GM23338 (cell line): ENCODE measurements at regions not wholly inside any gene's neighbourhood (a gene's known extent, or its start where the extent isn't known, plus 50 kb on each side); places are given as distances from the start of the nearest gene placed in this dataset.

Experiments
- ATAC-seq: fragments of 200-7000 bp; cut with Tn5 transposase; 3 replicates; pipeline ENCODE4 v1.9.1; 2020
- DNase-seq: peaks from one replicate; pipeline ENCODE4 v3.0.0-alpha.2; 2015; ENCODE audit warnings: low spot score
- H2AFZ ChIP-seq: fragments of 200-600 bp; sonication (generic); 2 replicates; pipeline ENCODE4 v1.8.0; 2016; ENCODE audit warnings: antibody characterized with exemption, mild to moderate bottlenecking, moderate library complexity
- H3F3A ChIP-seq: fragments of 200-600 bp; sonication (generic); replicated peaks from 2 replicates; pipeline ENCODE4 v1.8.0; 2017; ENCODE audit warnings: antibody characterized with exemption, mixed run types, low read depth
- H3K27ac ChIP-seq: fragments of 200-600 bp; sonication (generic); 2 replicates; pipeline ENCODE4 v1.6.1; 2016; ENCODE audit warnings: low read depth
- H3K27me3 ChIP-seq: fragments of 200-600 bp; sonication (generic); 2 replicates; pipeline ENCODE4 v1.8.0; 2016; ENCODE audit warnings: mild to moderate bottlenecking, mixed run types, moderate library complexity; ENCODE audit not compliant: insufficient read depth
- H3K36me3 ChIP-seq: fragments of 200-600 bp; sonication (generic); 2 replicates; pipeline ENCODE4 v1.8.0; 2016; ENCODE audit warnings: mild to moderate bottlenecking; ENCODE audit not compliant: insufficient read depth
- H3K4me1 ChIP-seq: fragments of 200-600 bp; sonication (generic); 2 replicates; pipeline ENCODE4 v1.8.0; 2016; ENCODE audit warnings: mild to moderate bottlenecking, moderate library complexity; ENCODE audit not compliant: insufficient read depth
- H3K4me2 ChIP-seq: fragments of 200-600 bp; sonication (generic); 2 replicates; pipeline ENCODE4 v1.7.1; 2017; ENCODE audit warnings: mixed run types
- H3K4me3 ChIP-seq: fragments of 200-600 bp; sonication (generic); 2 replicates; pipeline ENCODE4 v1.6.1; 2016; ENCODE audit warnings: mixed run types
- H3K79me2 ChIP-seq: fragments of 200-600 bp; sonication (generic); replicated peaks from 2 replicates; pipeline ENCODE4 v1.8.0; 2017; ENCODE audit warnings: mild to moderate bottlenecking; ENCODE audit not compliant: insufficient read depth
- H3K9me2 ChIP-seq: fragments of 200-600 bp; sonication (generic); 2 replicates; pipeline ENCODE4 v1.8.0; 2017; ENCODE audit not compliant: insufficient read depth
- H4K20me1 ChIP-seq: fragments of 200-600 bp; sonication (generic); replicated peaks from 2 replicates; pipeline ENCODE4 v1.8.0; 2017; ENCODE audit warnings: mild to moderate bottlenecking; ENCODE audit not compliant: insufficient read depth
- H3K27ac Mint-ChIP-seq: 2 replicates; pipeline ENCODE4 v1.8.0; 2020; ENCODE audit warnings: inconsistent platforms, mild to moderate bottlenecking, moderate library complexity, mixed read lengths
- H3K27me3 Mint-ChIP-seq: 3 replicates; pipeline ENCODE4 v1.8.0; 2022; ENCODE audit warnings: low read depth, mild to moderate bottlenecking, moderate library complexity, mixed read lengths, inconsistent platforms; ENCODE audit not compliant: insufficient read depth, poor library complexity
- H3K36me3 Mint-ChIP-seq: 3 replicates; pipeline ENCODE4 v1.8.0; 2021; ENCODE audit warnings: low read depth, mild to moderate bottlenecking, inconsistent platforms, moderate library complexity, mixed read lengths
- H3K4me1 Mint-ChIP-seq: 3 replicates; pipeline ENCODE4 v1.8.0; 2020; ENCODE audit warnings: mild to moderate bottlenecking, inconsistent platforms, mixed read lengths
- H3K4me3 Mint-ChIP-seq: 3 replicates; pipeline ENCODE4 v1.8.0; 2021; ENCODE audit warnings: moderate library complexity, mild to moderate bottlenecking, inconsistent platforms, mixed read lengths
- H3K9me3 Mint-ChIP-seq: 3 replicates; pipeline ENCODE4 v1.8.0; 2020; ENCODE audit warnings: moderate library complexity, mild to moderate bottlenecking, inconsistent platforms, mixed read lengths
- CTCF ChIP-seq, 2 experiments: fragments of 200-600 bp in 1 of 2; sonication (generic) in 1 of 2; conservative IDR thresholded peaks; 2 replicates each; pipeline versions ENCODE4 v1.5.1 to v1.6.1; 2016 to 2017; ENCODE audit warnings: antibody characterized with exemption in 2 of 2, low read depth in 2 of 2, mild to moderate bottlenecking in 2 of 2, moderate library complexity in 1 of 2
- EZH2 ChIP-seq: fragments of 200-600 bp; sonication (generic); IDR thresholded peaks from one replicate; pipeline ENCODE4 v1.8.0; 2017; ENCODE audit warnings: antibody characterized with exemption, mild to moderate bottlenecking, low read depth; ENCODE audit not compliant: unreplicated experiment
- EZH2phosphoT487 ChIP-seq: fragments of 200-600 bp; sonication (generic); IDR thresholded peaks from one replicate; pipeline ENCODE4 v1.8.1; 2018; ENCODE audit warnings: antibody characterized with exemption; ENCODE audit not compliant: unreplicated experiment
- JUNB ChIP-seq: IDR thresholded peaks from one replicate; pipeline ENCODE4 v1.6.1; 2016; ENCODE audit warnings: antibody characterized with exemption; ENCODE audit not compliant: unreplicated experiment
- NANOG ChIP-seq: IDR thresholded peaks from 2 replicates; pipeline ENCODE4 v1.6.1; 2016; ENCODE audit warnings: antibody characterized with exemption, borderline replicate concordance
- POLR2AphosphoS5 ChIP-seq: IDR thresholded peaks from 2 replicates; pipeline ENCODE4 v1.6.1; 2016; ENCODE audit warnings: antibody characterized with exemption, low read depth
- REST ChIP-seq: IDR thresholded peaks from one replicate; pipeline ENCODE4 v1.6.1; 2018; ENCODE audit warnings: antibody characterized with exemption; ENCODE audit not compliant: unreplicated experiment
- STAT1 ChIP-seq: IDR thresholded peaks from one replicate; pipeline ENCODE4 v1.6.1; 2016; ENCODE audit warnings: antibody characterized with exemption; ENCODE audit not compliant: unreplicated experiment
- ZNF331 ChIP-seq: fragments of 250-450 bp; sonication (Bioruptor Pico); IDR thresholded peaks from 2 replicates; pipeline ENCODE4 v1.5.0; 2020; ENCODE audit warnings: low read depth, mild to moderate bottlenecking, moderate library complexity
- ZNF462 ChIP-seq: fragments of 250-450 bp; sonication (Bioruptor Pico); IDR thresholded peaks from 2 replicates; pipeline ENCODE4 v1.5.0; 2020; ENCODE audit warnings: mild to moderate bottlenecking, moderate library complexity

- Histone ChIP-seq H4K20me1 (no peaks in the 10 kb centered on the region), H2AFZ (no peak overlapping the region), H3K4me2 (no peak overlapping the region), H3K9me2 (no peaks in the 10 kb centered on the region), H3F3A (no peaks in the 10 kb centered on the region), H3K27me3 (no peaks in the 10 kb centered on the region), H3K4me1 (no peaks in the 10 kb centered on the region), H3K79me2 (no peaks in the 10 kb centered on the region), H3K27ac (no peak overlapping the region), H3K4me3 (no peak overlapping the region), H3K36me3 (no peaks in the 10 kb centered on the region; the same call in 1 of the 2 replicates)
- ATAC-seq (no peak), DNase-seq (no peak)
- H3K36me3 Mint-ChIP-seq, result 0 out of 3 replicates have a peak, but pooled peaks cover 4% of the 10 kb centered on the region
- peaks cover 69% of the 10 kb centered on the region for H3K9me3 Mint-ChIP-seq
- TF ChIP-seq NANOG, result no peak
- H3K27me3 Mint-ChIP-seq, result peaks cover 8% of the 10 kb centered on the region
- no peak overlapping the region for H3K4me3 Mint-ChIP-seq
- peaks cover 7% of the 10 kb centered on the region; the same call in 2 of the 3 replicates for H3K4me1 Mint-ChIP-seq
- H3K27ac Mint-ChIP-seq, result no peak overlapping the region
Measured at GRCh38 chr16:26386096-26386495, 680.6 kb upstream of the C16orf82 start.

- no peaks in the 10 kb centered on the region for H3K4me1 ChIP-seq
- H2AFZ ChIP-seq, result no peak overlapping the region
- DNase-seq (peak; percentile 30), ATAC-seq (peak; percentile 41; the same call in 1 of the 3 replicates)
- H4K20me1 ChIP-seq, result no peaks in the 10 kb centered on the region
- TF ChIP-seq POLR2AphosphoS5, result no peak
- no peak for TF ChIP-seq ZNF331 (CRISPR knock-in tag)
- TF ChIP-seq ZNF462 (CRISPR knock-in tag), result no peak
- TF ChIP-seq CTCF (conservative IDR thresholded peaks at IDR 0.05; ENCODE audit: low read depth in 2 of 2), result no peak
- no peak for TF ChIP-seq EZH2
- TF ChIP-seq NANOG, result no peak
- no peak for TF ChIP-seq STAT1
- TF ChIP-seq REST, result no peak
- no peak for TF ChIP-seq EZH2phosphoT487
- TF ChIP-seq JUNB, result no peak
- Mint-ChIP-seq H3K27me3 (peaks cover 5% of the 10 kb centered on the region), H3K4me3 (no peak overlapping the region), H3K27ac (no peak overlapping the region), H3K4me1 (no peaks in the 10 kb centered on the region; the same call in 2 of the 3 replicates), H3K9me3 (peaks cover 68% of the 10 kb centered on the region), H3K36me3 (peaks cover 6% of the 10 kb centered on the region; the same call in 2 of the 3 replicates)
- H3K79me2 ChIP-seq, result no peaks in the 10 kb centered on the region
- no peak overlapping the region for H3K4me3 ChIP-seq
- H3K9me2 ChIP-seq, result no peaks in the 10 kb centered on the region
- no peaks in the 10 kb centered on the region for H3F3A ChIP-seq
- H3K4me2 ChIP-seq, result no peak overlapping the region
- no peak overlapping the region for H3K27ac ChIP-seq
- no peaks in the 10 kb centered on the region for H3K27me3 ChIP-seq
- no peaks in the 10 kb centered on the region; the same call in 1 of the 2 replicates for H3K36me3 ChIP-seq
Measured at GRCh38 chr16:26391833-26392232, 674.9 kb upstream of the C16orf82 start.
